ENCODE measurements at regions not wholly inside any gene's neighbourhood (a gene's known extent, or its start where the extent isn't known, plus 50 kb on each side); places are given as distances from the start of the nearest gene placed in this dataset.

DNA sequence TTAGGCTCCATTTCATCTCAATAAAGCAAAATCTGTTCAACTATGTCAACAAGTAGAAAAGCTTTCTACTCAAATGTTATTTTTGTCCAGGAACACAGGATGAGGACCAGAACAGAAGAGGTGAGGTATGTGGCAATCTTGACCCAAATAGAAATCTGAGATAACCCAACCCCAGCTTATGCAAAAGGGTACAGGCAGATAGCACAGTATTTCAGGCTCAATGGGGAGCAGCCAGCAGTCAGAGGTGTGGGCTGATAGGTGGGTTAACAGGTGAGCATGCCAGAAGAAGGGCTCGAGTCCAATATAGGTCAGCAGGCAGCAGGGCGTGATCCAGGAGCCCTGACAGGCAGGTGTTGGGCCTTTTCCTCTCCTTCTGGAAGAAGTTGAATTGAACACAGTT lies 281.2 kb upstream of the NR2F2 start:
- no peaks in the 10 kb centered on the region for H4K20me1 ChIP-seq (ENCODE audit: insufficient read depth, low read length)
- H3K4me3 ChIP-seq (ENCODE audit: low read depth in 1 of 2, low read length in 2 of 2), result no peak overlapping the region
- H3K79me2 ChIP-seq (ENCODE audit: insufficient read depth, low read length), result no peaks in the 10 kb centered on the region
- no peak for ATAC-seq (ENCODE audit: insufficient read depth, low read depth)
- H3K9ac ChIP-seq (ENCODE audit: low read depth, low read length), result no peak overlapping the region
- no peak overlapping the region for H3K4me2 ChIP-seq (ENCODE audit: insufficient read depth, low read length)
- H3K4me1 ChIP-seq (ENCODE audit: insufficient read depth, low read length), result no peaks in the 10 kb centered on the region
- no peak overlapping the region for H2AFZ ChIP-seq (ENCODE audit: low read depth, low read length)
- no peak for DNase-seq
- H3K27me3 ChIP-seq (ENCODE audit: insufficient read depth, low read length, poor library complexity), result peaks cover 20% of the 10 kb centered on the region
- no peaks in the 10 kb centered on the region for H3K36me3 ChIP-seq (ENCODE audit: insufficient read depth, low read length)
- TF ChIP-seq, protein P1, sequence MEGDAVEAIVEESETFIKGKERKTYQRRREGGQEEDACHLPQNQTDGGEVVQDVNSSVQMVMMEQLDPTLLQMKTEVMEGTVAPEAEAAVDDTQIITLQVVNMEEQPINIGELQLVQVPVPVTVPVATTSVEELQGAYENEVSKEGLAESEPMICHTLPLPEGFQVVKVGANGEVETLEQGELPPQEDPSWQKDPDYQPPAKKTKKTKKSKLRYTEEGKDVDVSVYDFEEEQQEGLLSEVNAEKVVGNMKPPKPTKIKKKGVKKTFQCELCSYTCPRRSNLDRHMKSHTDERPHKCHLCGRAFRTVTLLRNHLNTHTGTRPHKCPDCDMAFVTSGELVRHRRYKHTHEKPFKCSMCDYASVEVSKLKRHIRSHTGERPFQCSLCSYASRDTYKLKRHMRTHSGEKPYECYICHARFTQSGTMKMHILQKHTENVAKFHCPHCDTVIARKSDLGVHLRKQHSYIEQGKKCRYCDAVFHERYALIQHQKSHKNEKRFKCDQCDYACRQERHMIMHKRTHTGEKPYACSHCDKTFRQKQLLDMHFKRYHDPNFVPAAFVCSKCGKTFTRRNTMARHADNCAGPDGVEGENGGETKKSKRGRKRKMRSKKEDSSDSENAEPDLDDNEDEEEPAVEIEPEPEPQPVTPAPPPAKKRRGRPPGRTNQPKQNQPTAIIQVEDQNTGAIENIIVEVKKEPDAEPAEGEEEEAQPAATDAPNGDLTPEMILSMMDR (IDR thresholded peaks at IDR 0.05; ENCODE audit: borderline replicate concordance, extremely low read depth, low read length, poor library complexity, severe bottlenecking), result no peak
- no peak for TF ChIP-seq EZH2 (IDR thresholded peaks at IDR 0.05; ENCODE audit: borderline replicate concordance, low read depth, low read length, severe bottlenecking)
- H3K27ac ChIP-seq (ENCODE audit: low read length), result no peak overlapping the region
- H3K9me3 ChIP-seq (ENCODE audit: insufficient read depth, low read length, severe bottlenecking), result no peaks in the 10 kb centered on the region

DNA sequence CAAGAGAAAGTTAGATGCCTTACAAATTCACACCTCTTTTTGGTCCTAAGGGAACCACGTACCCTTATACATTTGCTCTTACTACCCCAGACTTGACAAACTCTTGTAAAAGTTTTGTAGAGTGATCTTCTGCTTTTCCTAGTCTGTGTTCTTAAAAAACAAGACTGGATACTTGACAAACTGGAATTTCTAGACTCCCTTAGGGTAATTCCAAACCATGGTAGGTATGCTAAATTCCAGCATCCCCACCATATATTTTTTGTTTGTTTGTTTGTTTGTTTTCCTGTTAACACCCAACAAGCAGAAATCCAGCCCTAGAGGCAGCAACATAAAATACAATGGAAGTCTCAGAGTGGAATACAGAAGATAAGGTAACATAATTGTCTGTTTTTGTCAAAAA lies 280.7 kb upstream of the NR2F2 start:
- no peak overlapping the region for H3K4me3 ChIP-seq (ENCODE audit: low read depth in 1 of 2, low read length in 2 of 2)
- no peaks in the 10 kb centered on the region for H3K36me3 ChIP-seq (ENCODE audit: insufficient read depth, low read length)
- H3K27ac ChIP-seq (ENCODE audit: low read length), result no peak overlapping the region
- H3K27me3 ChIP-seq (ENCODE audit: insufficient read depth, low read length, poor library complexity), result peaks cover 20% of the 10 kb centered on the region
- no peak for TF ChIP-seq EZH2 (IDR thresholded peaks at IDR 0.05; ENCODE audit: borderline replicate concordance, low read depth, low read length, severe bottlenecking)
- TF ChIP-seq, protein P1 (IDR thresholded peaks at IDR 0.05; ENCODE audit: borderline replicate concordance, extremely low read depth, low read length, poor library complexity, severe bottlenecking), result no peak
- ATAC-seq (ENCODE audit: insufficient read depth, low read depth), result no peak
- no peaks in the 10 kb centered on the region for H3K4me1 ChIP-seq (ENCODE audit: insufficient read depth, low read length)
- H3K4me2 ChIP-seq (ENCODE audit: insufficient read depth, low read length), result no peak overlapping the region
- no peak overlapping the region for H3K9ac ChIP-seq (ENCODE audit: low read depth, low read length)
- H3K79me2 ChIP-seq (ENCODE audit: insufficient read depth, low read length), result no peaks in the 10 kb centered on the region
- H3K9me3 ChIP-seq (ENCODE audit: insufficient read depth, low read length, severe bottlenecking), result no peaks in the 10 kb centered on the region
- no peak for DNase-seq
- H4K20me1 ChIP-seq (ENCODE audit: insufficient read depth, low read length), result no peaks in the 10 kb centered on the region
- no peak overlapping the region for H2AFZ ChIP-seq (ENCODE audit: low read depth, low read length)

DNA sequence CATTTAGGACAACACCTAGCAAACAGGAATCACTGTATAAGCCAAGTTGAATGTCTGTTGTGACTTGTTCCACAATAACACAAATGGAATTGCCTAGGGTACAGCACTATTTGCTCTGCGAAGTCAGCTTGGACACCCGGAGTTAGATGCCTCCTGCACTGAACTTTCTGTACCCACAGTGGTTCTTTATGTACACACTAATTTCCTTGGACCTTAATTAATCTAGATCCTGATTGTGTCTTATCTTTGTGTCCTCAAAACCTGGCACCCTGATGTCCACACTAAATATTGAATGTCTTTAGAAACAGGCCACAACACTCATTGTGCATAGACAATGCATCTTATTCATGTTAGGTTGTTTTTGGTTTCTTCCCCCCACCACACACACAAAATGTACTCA lies 278.9 kb upstream of the NR2F2 start:
- DNase-seq, result no peak
- Histone ChIP-seq H4K20me1 (ENCODE audit: insufficient read depth, low read length) (no peaks in the 10 kb centered on the region), H2AFZ (ENCODE audit: low read depth, low read length) (no peak overlapping the region), H3K79me2 (ENCODE audit: insufficient read depth, low read length) (no peaks in the 10 kb centered on the region), H3K4me2 (ENCODE audit: insufficient read depth, low read length) (no peak overlapping the region), H3K9me3 (ENCODE audit: insufficient read depth, low read length, severe bottlenecking) (no peaks in the 10 kb centered on the region), H3K27ac (ENCODE audit: low read length) (no peak overlapping the region), H3K4me3 (ENCODE audit: low read depth in 1 of 2, low read length in 2 of 2) (no peak overlapping the region), H3K27me3 (ENCODE audit: insufficient read depth, low read length, poor library complexity) (peaks cover 20% of the 10 kb centered on the region), H3K9ac (ENCODE audit: low read depth, low read length) (no peak overlapping the region), H3K36me3 (ENCODE audit: insufficient read depth, low read length) (no peaks in the 10 kb centered on the region), H3K4me1 (ENCODE audit: insufficient read depth, low read length) (no peaks in the 10 kb centered on the region)
- ATAC-seq (ENCODE audit: insufficient read depth, low read depth), result no peak
- TF ChIP-seq, protein P1 (IDR thresholded peaks at IDR 0.05; ENCODE audit: borderline replicate concordance, extremely low read depth, low read length, poor library complexity, severe bottlenecking), result no peak
- TF ChIP-seq EZH2 (IDR thresholded peaks at IDR 0.05; ENCODE audit: borderline replicate concordance, low read depth, low read length, severe bottlenecking), result no peak

DNA sequence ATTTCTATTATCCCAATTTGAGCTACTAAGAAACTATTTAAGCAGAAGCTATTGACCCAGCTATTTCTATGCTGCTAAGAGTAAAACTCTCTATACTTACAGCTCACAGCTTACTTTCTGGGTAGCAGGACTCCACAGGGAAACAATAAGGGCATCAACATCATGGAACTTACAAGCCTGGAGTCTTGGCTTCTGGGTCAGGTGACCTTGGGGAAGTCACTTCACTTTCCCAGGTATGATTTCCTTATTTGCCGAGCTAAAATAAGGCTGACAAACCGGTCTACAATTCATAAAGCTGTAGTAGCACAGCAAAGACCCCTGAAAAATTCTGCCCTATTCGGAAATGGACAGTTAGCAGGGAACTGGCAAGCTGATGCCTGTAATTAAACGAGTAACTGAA lies 278.3 kb upstream of the NR2F2 start:
- no peak overlapping the region for H2AFZ ChIP-seq (ENCODE audit: low read depth, low read length)
- no peaks in the 10 kb centered on the region for H3K4me1 ChIP-seq (ENCODE audit: insufficient read depth, low read length)
- no peaks in the 10 kb centered on the region for H3K9me3 ChIP-seq (ENCODE audit: insufficient read depth, low read length, severe bottlenecking)
- H3K79me2 ChIP-seq (ENCODE audit: insufficient read depth, low read length), result no peaks in the 10 kb centered on the region
- H3K4me3 ChIP-seq (ENCODE audit: low read depth in 1 of 2, low read length in 2 of 2), result no peak overlapping the region
- H3K4me2 ChIP-seq (ENCODE audit: insufficient read depth, low read length), result no peak overlapping the region
- H4K20me1 ChIP-seq (ENCODE audit: insufficient read depth, low read length), result no peaks in the 10 kb centered on the region
- peaks cover 20% of the 10 kb centered on the region for H3K27me3 ChIP-seq (ENCODE audit: insufficient read depth, low read length, poor library complexity)
- H3K36me3 ChIP-seq (ENCODE audit: insufficient read depth, low read length), result no peaks in the 10 kb centered on the region
- no peak overlapping the region for H3K27ac ChIP-seq (ENCODE audit: low read length)
- no peak for TF ChIP-seq EZH2 (IDR thresholded peaks at IDR 0.05; ENCODE audit: borderline replicate concordance, low read depth, low read length, severe bottlenecking)
- TF ChIP-seq, protein P1 (IDR thresholded peaks at IDR 0.05; ENCODE audit: borderline replicate concordance, extremely low read depth, low read length, poor library complexity, severe bottlenecking), result no peak
- no peak overlapping the region for H3K9ac ChIP-seq (ENCODE audit: low read depth, low read length)
- ATAC-seq (ENCODE audit: insufficient read depth, low read depth) (no peak), DNase-seq (no peak)
